ENCODE measurements at regions not wholly inside any gene's neighbourhood (a gene's known extent, or its start where the extent isn't known, plus 50 kb on each side); places are given as distances from the start of the nearest gene placed in this dataset.

GRCh38 chr5:92711956-92712355 is 869.1 kb downstream of the NR2F1-AS1 start:
- DNase-seq (ENCODE audit: low spot score) (no peak), ATAC-seq (no peak)
- H3K27me3 ChIP-seq (ENCODE audit: insufficient read depth): no peaks in the 10 kb centered on the region
- H3K27ac Mint-ChIP-seq: no peak overlapping the region
- H3K9me3 Mint-ChIP-seq: no peaks in the 10 kb centered on the region
- TF ChIP-seq STAT1 (IDR thresholded peaks at IDR 0.05; ENCODE audit: unreplicated experiment) (no peak), REST (IDR thresholded peaks at IDR 0.05; ENCODE audit: unreplicated experiment) (no peak), EZH2 (IDR thresholded peaks at IDR 0.05; ENCODE audit: low read depth, unreplicated experiment) (no peak)
- H3K4me3 Mint-ChIP-seq: no peak overlapping the region
- H4K20me1 ChIP-seq (replicated peaks; ENCODE audit: insufficient read depth): no peaks in the 10 kb centered on the region
- no peak overlapping the region for H3K4me3 ChIP-seq
- no peaks in the 10 kb centered on the region for H3K36me3 Mint-ChIP-seq (ENCODE audit: low read depth)
- no peaks in the 10 kb centered on the region for H3K79me2 ChIP-seq (replicated peaks; ENCODE audit: insufficient read depth)
- H3K36me3 ChIP-seq (ENCODE audit: insufficient read depth): no peaks in the 10 kb centered on the region
- H3K4me2 ChIP-seq: no peak overlapping the region
- no peaks in the 10 kb centered on the region for H3F3A ChIP-seq (replicated peaks; ENCODE audit: low read depth)
- no peak overlapping the region for H2AFZ ChIP-seq
- no peaks in the 10 kb centered on the region for H3K9me2 ChIP-seq (ENCODE audit: insufficient read depth)
- H3K27me3 Mint-ChIP-seq (ENCODE audit: insufficient read depth, low read depth, poor library complexity): peaks cover 2% of the 10 kb centered on the region
- peaks cover 15% of the 10 kb centered on the region; the same call in 2 of the 3 replicates for H3K4me1 Mint-ChIP-seq
- no peak overlapping the region for H3K27ac ChIP-seq (ENCODE audit: low read depth)
- H3K4me1 ChIP-seq (ENCODE audit: insufficient read depth): no peaks in the 10 kb centered on the region

- no peaks in the 10 kb centered on the region for H3K9me3 Mint-ChIP-seq
- H3K27ac Mint-ChIP-seq: no peak overlapping the region
- no peaks in the 10 kb centered on the region for H3K79me2 ChIP-seq (replicated peaks; ENCODE audit: insufficient read depth)
- ATAC-seq (no peak), DNase-seq (ENCODE audit: low spot score) (no peak)
- no peak overlapping the region for H3K27ac ChIP-seq (ENCODE audit: low read depth)
- no peaks in the 10 kb centered on the region for H3K36me3 Mint-ChIP-seq (ENCODE audit: low read depth)
- H3K27me3 ChIP-seq (ENCODE audit: insufficient read depth): no peaks in the 10 kb centered on the region
- H3K27me3 Mint-ChIP-seq (ENCODE audit: insufficient read depth, low read depth, poor library complexity): peaks cover 2% of the 10 kb centered on the region
- no peaks in the 10 kb centered on the region for H3F3A ChIP-seq (replicated peaks; ENCODE audit: low read depth)
- no peak overlapping the region for H3K4me2 ChIP-seq
- H3K36me3 ChIP-seq (ENCODE audit: insufficient read depth): no peaks in the 10 kb centered on the region
- H3K4me1 Mint-ChIP-seq: no peaks in the 10 kb centered on the region
- no peaks in the 10 kb centered on the region for H3K9me2 ChIP-seq (ENCODE audit: insufficient read depth)
- H3K4me3 Mint-ChIP-seq: no peak overlapping the region
- H4K20me1 ChIP-seq (replicated peaks; ENCODE audit: insufficient read depth): no peaks in the 10 kb centered on the region
- no peak overlapping the region for H3K4me3 ChIP-seq
- no peak overlapping the region for H2AFZ ChIP-seq
- H3K4me1 ChIP-seq (ENCODE audit: insufficient read depth): no peaks in the 10 kb centered on the region
- TF ChIP-seq ZNF331 (CRISPR knock-in tag; IDR thresholded peaks at IDR 0.05; ENCODE audit: low read depth) (no peak), CREB1 (CRISPR knock-in tag; IDR thresholded peaks at IDR 0.05; ENCODE audit: low read depth) (no peak), STAT1 (IDR thresholded peaks at IDR 0.05; ENCODE audit: unreplicated experiment) (no peak), JUNB (IDR thresholded peaks at IDR 0.05; ENCODE audit: unreplicated experiment) (no peak), NANOG (IDR thresholded peaks at IDR 0.05; ENCODE audit: borderline replicate concordance) (no peak), ZNF462 (CRISPR knock-in tag; IDR thresholded peaks at IDR 0.05) (no peak), CTCF (conservative IDR thresholded peaks at IDR 0.05; ENCODE audit: low read depth in 2 of 2) (no peak), ZNF114 (CRISPR knock-in tag; IDR thresholded peaks at IDR 0.05) (no peak), POLR2AphosphoS5 (IDR thresholded peaks at IDR 0.05; ENCODE audit: low read depth) (no peak), EZH2 (IDR thresholded peaks at IDR 0.05; ENCODE audit: low read depth, unreplicated experiment) (no peak), EZH2phosphoT487 (IDR thresholded peaks at IDR 0.05; ENCODE audit: unreplicated experiment) (no peak)
Observed at GRCh38 chr5:92704590-92704989, 876.4 kb downstream of the NR2F1-AS1 start.

Data from GM23338 (cell line).